Stimulated activated naive B cell treated with anti-CD40 and anti-IgM and Interleukin-4, amounts not matched to agents 10 μg/mL and 1 μg/mL and 100 μg/mL, for 72 hours (primary cell): ENCODE measurements at regions not wholly inside any gene's neighbourhood (a gene's known extent, or its start where the extent isn't known, plus 50 kb on each side); places are given as distances from the start of the nearest gene placed in this dataset.

Source experiments
- ATAC-seq, 2 donors: fragments of 150-1000 bp; cut with Tn5 transposase; replicated peaks; 2 replicates each; pipeline ENCODE4 v1.10.0; 2021; ENCODE audit warnings: moderate library complexity in 1 of 2
- DNase-seq: peaks from one replicate; pipeline ENCODE4 v3.0.0; 2021
- H3K27ac Mint-ChIP-seq: one replicate; pipeline ENCODE4 v1.8.0; 2022; ENCODE audit warnings: mild to moderate bottlenecking, mixed read lengths
- H3K27me3 Mint-ChIP-seq, 2 donors: one replicate each; pipeline ENCODE4 v1.8.0; 2022; ENCODE audit warnings: mixed read lengths in 2 of 2
- H3K36me3 Mint-ChIP-seq, 2 donors: one replicate each; pipeline ENCODE4 v1.8.0; 2022; ENCODE audit warnings: mixed read lengths in 2 of 2, mild to moderate bottlenecking in 1 of 2
- H3K4me1 Mint-ChIP-seq, 2 donors: one replicate each; pipeline ENCODE4 v1.8.0; 2022; ENCODE audit warnings: mixed read lengths in 2 of 2, mild to moderate bottlenecking in 1 of 2
- H3K4me3 Mint-ChIP-seq, 2 donors: one replicate each; pipeline ENCODE4 v1.8.0; 2022; ENCODE audit warnings: mild to moderate bottlenecking in 2 of 2, mixed read lengths in 2 of 2, moderate library complexity in 1 of 2
- H3K9me3 Mint-ChIP-seq, 2 donors: one replicate each; pipeline ENCODE4 v1.8.0; 2022; ENCODE audit warnings: mixed read lengths in 2 of 2, mild to moderate bottlenecking in 1 of 2

- Mint-ChIP-seq H3K27me3 (no peaks in the 10 kb centered on the region), H3K9me3 (no peaks in the 10 kb centered on the region), H3K27ac (no peak overlapping the region), H3K36me3 (no peaks in the 10 kb centered on the region), H3K4me1 (no peaks in the 10 kb centered on the region), H3K4me3 (no peak overlapping the region)
- DNase-seq (no peak), ATAC-seq (no peak)
Measured at GRCh38 chr12:90327793-90328743, 619.4 kb upstream of the ATP2B1 start.

DNA sequence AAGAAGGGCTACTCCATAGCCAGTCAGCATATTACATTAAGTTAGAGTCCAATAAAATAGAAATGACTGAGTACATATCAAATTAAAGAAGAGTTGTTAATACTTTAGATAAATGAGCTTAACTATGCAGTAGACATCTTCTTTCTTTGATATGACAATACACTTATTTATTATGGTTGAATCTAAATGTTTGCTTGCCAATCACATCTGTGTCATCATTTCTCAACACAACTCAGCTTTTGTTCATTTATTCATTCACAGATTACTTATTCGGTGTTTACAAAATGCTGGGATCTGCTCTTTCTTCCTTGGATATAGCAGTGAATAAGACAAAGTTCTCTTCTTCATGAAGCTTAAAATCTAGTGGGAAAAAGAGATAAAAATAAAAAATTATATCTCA lies 614.6 kb upstream of the ATP2B1 start:
- no peaks in the 10 kb centered on the region for H3K36me3 Mint-ChIP-seq
- no peaks in the 10 kb centered on the region for H3K4me1 Mint-ChIP-seq
- H3K27me3 Mint-ChIP-seq, result no peaks in the 10 kb centered on the region
- H3K27ac Mint-ChIP-seq, result no peak overlapping the region
- no peak overlapping the region for H3K4me3 Mint-ChIP-seq
- DNase-seq (no peak), ATAC-seq (no peak)
- no peaks in the 10 kb centered on the region for H3K9me3 Mint-ChIP-seq

- no peak overlapping the region for H3K4me3 Mint-ChIP-seq
- DNase-seq, result no peak
- no peaks in the 10 kb centered on the region for H3K27me3 Mint-ChIP-seq
- no peaks in the 10 kb centered on the region for H3K36me3 Mint-ChIP-seq
- ATAC-seq, result no peak
- H3K4me1 Mint-ChIP-seq, result no peaks in the 10 kb centered on the region
- H3K9me3 Mint-ChIP-seq, result no peaks in the 10 kb centered on the region
- H3K27ac Mint-ChIP-seq, result no peak overlapping the region
Measured at GRCh38 chr12:90322006-90322405, 613.4 kb upstream of the ATP2B1 start.

DNA sequence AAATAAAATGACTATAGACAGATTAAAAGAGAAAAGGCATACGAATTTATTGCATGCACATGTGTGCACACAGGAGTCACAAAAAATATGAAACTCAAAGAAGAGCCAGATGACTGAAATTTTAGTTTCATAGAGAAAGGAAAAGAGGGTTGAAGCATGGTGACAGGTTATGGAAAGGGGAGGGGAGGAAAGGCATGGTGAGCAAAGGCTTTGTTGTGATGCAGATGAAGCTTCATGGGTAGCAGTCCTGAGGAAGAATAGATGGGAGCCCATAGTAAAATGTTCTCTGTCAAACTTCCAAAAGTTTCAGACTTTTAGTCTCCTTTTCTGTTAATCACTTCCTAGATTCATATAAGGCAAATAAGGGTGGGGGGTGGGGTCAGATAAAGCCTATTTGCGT lies 612.7 kb upstream of the ATP2B1 start:
- no peaks in the 10 kb centered on the region for H3K36me3 Mint-ChIP-seq
- no peaks in the 10 kb centered on the region for H3K4me1 Mint-ChIP-seq
- ATAC-seq, result no peak
- no peak for DNase-seq
- H3K27ac Mint-ChIP-seq, result no peak overlapping the region
- H3K27me3 Mint-ChIP-seq, result no peaks in the 10 kb centered on the region
- no peaks in the 10 kb centered on the region for H3K9me3 Mint-ChIP-seq
- H3K4me3 Mint-ChIP-seq, result no peak overlapping the region

DNA sequence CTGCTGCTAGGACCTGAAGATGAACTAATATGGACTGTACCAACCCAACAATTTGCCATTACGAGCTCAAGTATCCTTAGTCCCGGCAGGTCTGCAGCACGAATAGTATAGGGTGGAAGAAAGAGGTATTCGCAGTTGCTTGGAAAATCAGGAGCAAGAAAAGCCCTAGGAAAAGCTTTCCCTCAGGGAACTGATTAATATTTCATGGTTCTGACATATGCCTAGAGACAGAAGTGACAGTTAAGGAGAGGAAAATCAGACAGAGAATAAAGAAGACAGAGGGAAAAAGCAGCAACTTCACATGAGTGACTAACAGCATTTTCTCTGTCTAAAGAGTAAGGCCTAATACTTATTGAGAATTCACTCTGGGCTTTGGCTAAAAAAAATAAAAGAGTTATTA lies 602.9 kb upstream of the ATP2B1 start:
- Mint-ChIP-seq H3K27ac (no peak overlapping the region), H3K4me3 (no peak overlapping the region), H3K9me3 (no peaks in the 10 kb centered on the region), H3K36me3 (no peaks in the 10 kb centered on the region), H3K4me1 (no peaks in the 10 kb centered on the region), H3K27me3 (no peaks in the 10 kb centered on the region)
- ATAC-seq, result no peak
- no peak for DNase-seq

DNA sequence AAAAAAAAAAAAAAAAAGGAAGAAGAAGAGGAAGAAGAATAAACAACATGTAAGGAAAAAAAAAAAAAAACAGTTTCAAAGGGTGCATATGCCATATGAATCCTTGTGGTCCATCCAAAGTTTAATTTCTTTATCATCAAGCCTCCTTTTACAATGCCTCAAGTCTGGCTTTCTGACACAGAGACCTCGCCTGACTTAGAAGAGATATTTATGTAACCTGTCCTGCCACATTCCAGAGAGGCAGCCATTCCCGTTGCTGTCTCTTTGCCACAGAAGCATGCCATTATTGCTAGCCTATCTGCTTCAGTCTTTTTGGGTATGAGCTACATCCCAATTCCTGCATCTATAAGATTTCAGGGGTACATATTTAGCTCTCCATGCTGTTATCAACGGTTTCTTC lies 596.7 kb upstream of the ATP2B1 start:
- H3K27ac Mint-ChIP-seq, result no peak overlapping the region
- H3K4me1 Mint-ChIP-seq, result no peaks in the 10 kb centered on the region
- DNase-seq (no peak), ATAC-seq (no peak)
- H3K27me3 Mint-ChIP-seq, result no peaks in the 10 kb centered on the region
- no peak overlapping the region for H3K4me3 Mint-ChIP-seq
- no peaks in the 10 kb centered on the region for H3K36me3 Mint-ChIP-seq
- no peaks in the 10 kb centered on the region for H3K9me3 Mint-ChIP-seq

DNA sequence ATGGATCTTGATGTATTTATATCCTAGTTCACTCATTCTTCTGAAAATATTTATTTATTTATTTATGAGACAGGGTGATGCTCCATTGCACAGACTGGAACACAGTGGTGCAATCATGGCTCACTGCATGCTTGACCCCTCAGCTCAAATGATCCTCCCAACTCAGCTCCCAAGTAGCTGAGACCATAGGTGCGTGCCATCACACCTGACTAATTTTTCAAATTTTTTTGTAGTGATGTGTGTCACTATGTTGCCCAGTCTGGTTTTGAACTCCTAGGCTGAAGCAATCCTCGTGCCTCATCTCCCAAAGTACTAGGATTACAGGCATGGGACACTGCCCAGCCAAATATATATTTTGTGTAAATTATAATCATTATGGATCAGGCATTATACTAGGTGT lies 595.6 kb upstream of the ATP2B1 start:
- H3K4me3 Mint-ChIP-seq, result no peak overlapping the region
- no peak overlapping the region for H3K27ac Mint-ChIP-seq
- no peaks in the 10 kb centered on the region for H3K27me3 Mint-ChIP-seq
- no peak for DNase-seq
- H3K36me3 Mint-ChIP-seq, result no peaks in the 10 kb centered on the region
- peaks cover 5% of the 10 kb centered on the region in 2 donors for H3K4me1 Mint-ChIP-seq
- ATAC-seq, result no peak
- no peaks in the 10 kb centered on the region for H3K9me3 Mint-ChIP-seq

DNA sequence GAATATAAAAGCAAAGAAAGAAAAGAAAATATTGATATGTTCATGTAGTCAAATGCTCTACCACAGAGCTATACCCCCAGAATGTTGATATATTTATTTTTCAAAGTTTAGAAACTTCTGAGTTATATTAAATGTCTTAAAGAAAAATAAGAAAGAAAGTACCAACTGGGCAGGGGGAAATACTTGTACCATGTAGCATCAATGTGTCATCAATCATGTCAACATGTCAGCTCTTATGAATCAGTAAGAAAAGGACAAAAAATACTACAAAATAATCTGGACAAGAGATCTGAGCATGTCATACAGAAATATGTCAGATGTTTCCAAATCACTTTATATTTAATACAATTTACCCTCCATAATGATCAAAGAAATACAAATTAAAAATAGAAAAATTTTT lies 595.1 kb upstream of the ATP2B1 start:
- Mint-ChIP-seq H3K9me3 (no peaks in the 10 kb centered on the region), H3K4me1 (peaks cover 8 to 10% of the 10 kb centered on the region in 2 donors), H3K36me3 (no peaks in the 10 kb centered on the region), H3K27me3 (no peaks in the 10 kb centered on the region), H3K4me3 (no peak overlapping the region), H3K27ac (no peak overlapping the region)
- DNase-seq (no peak), ATAC-seq (no peak)

DNA sequence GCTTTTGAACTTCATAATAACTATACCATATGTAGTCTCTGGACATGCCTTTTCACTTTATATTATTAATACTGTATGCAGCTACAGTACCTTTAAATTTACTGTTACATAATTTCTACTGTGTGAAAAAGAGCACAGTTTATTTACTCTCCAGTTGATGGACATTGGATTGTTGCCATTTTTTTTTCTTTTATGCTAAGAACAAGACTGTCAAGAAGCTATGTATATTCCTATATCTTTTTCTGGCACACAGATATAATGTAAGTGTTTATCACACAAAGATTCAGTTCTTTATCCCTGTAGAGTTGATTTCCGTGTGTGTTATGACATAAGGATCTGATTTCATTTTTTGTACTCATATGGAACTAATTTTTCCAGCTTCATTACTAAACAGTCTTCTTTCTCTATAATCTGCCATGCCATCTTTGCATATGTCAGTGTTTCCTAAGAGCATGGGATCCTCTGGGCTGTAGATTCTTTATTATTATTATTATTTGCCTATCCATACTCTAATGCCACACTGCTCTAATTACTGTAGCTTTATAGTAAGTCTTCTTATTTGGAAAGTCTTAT lies 593.0 kb upstream of the ATP2B1 start:
- Mint-ChIP-seq H3K27ac (no peak overlapping the region), H3K4me1 (peaks cover 13 to 18% of the 10 kb centered on the region in 2 donors), H3K36me3 (no peaks in the 10 kb centered on the region), H3K27me3 (no peaks in the 10 kb centered on the region), H3K9me3 (no peaks in the 10 kb centered on the region), H3K4me3 (no peak overlapping the region)
- DNase-seq, result no peak
- no peak for ATAC-seq

- Mint-ChIP-seq H3K4me1 (peaks cover 13 to 18% of the 10 kb centered on the region in 2 donors), H3K27ac (no peak overlapping the region), H3K36me3 (no peaks in the 10 kb centered on the region), H3K4me3 (no peak overlapping the region), H3K9me3 (no peaks in the 10 kb centered on the region), H3K27me3 (no peaks in the 10 kb centered on the region)
- DNase-seq (no peak), ATAC-seq (no peak)
Measured at GRCh38 chr12:90301095-90301494, 592.5 kb upstream of the ATP2B1 start.

GRCh38 chr12:90299666-90300065 lies 591.0 kb upstream of the ATP2B1 start:
- Mint-ChIP-seq H3K4me1 (peaks cover 13 to 18% of the 10 kb centered on the region in 2 donors), H3K36me3 (no peaks in the 10 kb centered on the region), H3K9me3 (no peaks in the 10 kb centered on the region), H3K27me3 (no peaks in the 10 kb centered on the region), H3K27ac (peak overlapping the region; percentile 42), H3K4me3 (no peak overlapping the region)
- no peak for DNase-seq
- ATAC-seq, result no peak

DNA sequence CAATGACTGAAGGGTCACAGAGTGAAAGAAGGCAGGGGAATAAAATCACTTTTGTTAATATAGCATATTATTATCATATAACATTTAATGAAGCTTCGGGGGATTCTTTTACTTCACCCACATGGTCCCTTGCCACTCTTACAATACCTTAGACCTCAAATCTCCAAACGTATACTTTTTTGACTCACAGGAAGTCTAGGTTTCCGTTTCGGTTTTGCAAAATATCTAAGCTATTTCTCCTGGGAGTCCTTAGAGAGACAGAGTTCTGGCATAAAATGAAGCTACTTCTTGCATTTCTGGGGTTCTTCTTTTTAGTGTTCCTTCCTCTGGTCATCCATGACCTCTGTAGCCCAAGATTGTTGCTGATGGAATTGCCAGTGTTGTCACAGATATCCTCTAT lies 590.5 kb upstream of the ATP2B1 start:
- Mint-ChIP-seq H3K4me1 (peaks cover 13 to 18% of the 10 kb centered on the region in 2 donors), H3K4me3 (no peak overlapping the region), H3K9me3 (no peaks in the 10 kb centered on the region), H3K27ac (no peak overlapping the region), H3K36me3 (no peaks in the 10 kb centered on the region), H3K27me3 (no peaks in the 10 kb centered on the region)
- ATAC-seq, result peak; percentile 74 to 90
- DNase-seq, result no peak

DNA sequence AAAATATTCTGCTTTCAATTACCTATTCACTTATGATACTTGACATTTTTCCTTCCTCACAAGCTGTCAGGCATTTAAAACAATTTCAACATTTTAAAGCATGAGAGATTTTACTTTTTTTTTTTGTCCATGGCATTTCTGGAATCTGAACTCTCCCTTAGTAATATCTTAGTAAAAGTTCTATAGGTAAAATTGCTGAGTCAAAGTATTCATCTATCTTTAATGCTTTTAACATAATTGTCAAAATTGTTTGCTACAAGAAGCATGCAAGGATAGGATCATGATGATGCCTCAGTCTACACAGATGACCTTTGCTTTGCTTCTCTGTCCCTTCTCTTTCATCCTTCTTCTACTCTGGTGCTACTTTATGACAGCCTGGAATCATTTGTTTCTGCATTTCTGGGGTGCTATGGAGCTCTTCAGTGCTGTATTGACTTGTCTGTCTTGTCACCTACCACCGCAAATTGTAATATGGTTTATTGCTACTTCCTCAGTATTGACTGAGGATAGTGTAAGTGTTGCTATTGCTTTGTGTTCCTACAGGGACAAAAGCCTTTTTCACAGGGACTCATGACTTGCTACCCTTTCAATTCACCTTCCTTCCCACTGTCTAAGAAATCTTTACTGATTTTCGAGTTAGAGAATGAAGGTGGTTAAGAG lies 589.8 kb upstream of the ATP2B1 start:
- Mint-ChIP-seq H3K27me3 (no peaks in the 10 kb centered on the region), H3K36me3 (no peaks in the 10 kb centered on the region), H3K9me3 (no peaks in the 10 kb centered on the region), H3K4me1 (peaks cover 13 to 18% of the 10 kb centered on the region in 2 donors), H3K4me3 (no peak overlapping the region), H3K27ac (no peak overlapping the region)
- DNase-seq (no peak), ATAC-seq (peak in 1 of 2 donors; percentile 42)

- H3K36me3 Mint-ChIP-seq, result no peaks in the 10 kb centered on the region
- no peak overlapping the region for H3K4me3 Mint-ChIP-seq
- DNase-seq, result no peak
- H3K9me3 Mint-ChIP-seq, result no peaks in the 10 kb centered on the region
- H3K27me3 Mint-ChIP-seq, result peaks cover 4 to 7% of the 10 kb centered on the region in 2 donors
- ATAC-seq, result no peak
- peaks cover 13 to 18% of the 10 kb centered on the region in 2 donors for H3K4me1 Mint-ChIP-seq
- H3K27ac Mint-ChIP-seq, result no peak overlapping the region
Measured at GRCh38 chr12:90295858-90296257, 587.2 kb upstream of the ATP2B1 start.

DNA sequence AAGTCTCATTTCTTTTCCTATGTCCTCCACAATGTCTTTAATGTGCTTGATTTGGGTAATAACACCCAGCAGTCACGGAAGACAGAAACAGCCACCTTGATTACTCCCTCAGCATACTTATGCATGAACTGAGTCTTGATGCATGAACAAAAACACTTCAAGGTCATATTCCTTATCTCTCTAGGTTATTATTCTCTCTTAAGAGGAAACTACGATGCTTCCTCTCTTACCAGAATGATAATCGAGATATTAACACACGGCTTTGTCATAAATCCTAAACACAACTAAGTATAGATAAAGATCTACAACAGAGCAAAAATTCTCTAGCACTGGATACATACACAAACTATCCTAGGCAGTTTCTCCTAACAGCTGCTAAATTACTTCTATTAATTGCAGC lies 583.5 kb upstream of the ATP2B1 start:
- ATAC-seq (no peak), DNase-seq (no peak)
- Mint-ChIP-seq H3K4me1 (no peaks in the 10 kb centered on the region), H3K36me3 (peaks cover 0 to 4% of the 10 kb centered on the region in 2 donors), H3K27ac (no peak overlapping the region), H3K9me3 (peaks cover 0 to 4% of the 10 kb centered on the region in 2 donors), H3K27me3 (peaks cover 4 to 7% of the 10 kb centered on the region in 2 donors), H3K4me3 (no peak overlapping the region)
